ENCODE measurements at regions not wholly inside any gene's neighbourhood (a gene's known extent, or its start where the extent isn't known, plus 50 kb on each side); places are given as distances from the start of the nearest gene placed in this dataset.

DNA sequence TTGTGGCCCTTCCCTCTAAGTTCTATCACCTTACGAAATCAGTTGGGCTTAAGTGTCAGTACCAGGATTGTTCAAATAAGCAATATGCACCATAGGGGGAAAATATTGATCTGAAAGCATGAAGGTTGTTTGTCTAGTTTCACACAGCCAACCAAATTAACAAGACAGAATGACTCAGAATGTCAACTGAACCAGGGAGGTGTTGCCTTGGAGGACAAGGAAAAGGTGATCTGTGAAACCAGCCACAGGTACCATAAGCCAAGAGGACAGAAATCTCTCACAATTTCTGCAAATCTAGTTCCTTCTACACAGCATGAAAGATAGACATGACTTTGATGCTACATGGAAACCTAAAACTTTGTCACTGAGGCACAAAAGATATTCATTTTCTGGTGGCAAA lies 297.9 kb downstream of the BCL11B start:
- H3K9me3 Mint-ChIP-seq: peaks cover 20% of the 10 kb centered on the region
- H3K36me3 Mint-ChIP-seq: peaks cover 9% of the 10 kb centered on the region
- no peak overlapping the region for H3K4me3 Mint-ChIP-seq
- no peak for TF ChIP-seq NFYB (CRISPR knock-in tag; conservative IDR thresholded peaks at IDR 0.05; ENCODE audit: low read depth)
- TF ChIP-seq, protein P1, sequence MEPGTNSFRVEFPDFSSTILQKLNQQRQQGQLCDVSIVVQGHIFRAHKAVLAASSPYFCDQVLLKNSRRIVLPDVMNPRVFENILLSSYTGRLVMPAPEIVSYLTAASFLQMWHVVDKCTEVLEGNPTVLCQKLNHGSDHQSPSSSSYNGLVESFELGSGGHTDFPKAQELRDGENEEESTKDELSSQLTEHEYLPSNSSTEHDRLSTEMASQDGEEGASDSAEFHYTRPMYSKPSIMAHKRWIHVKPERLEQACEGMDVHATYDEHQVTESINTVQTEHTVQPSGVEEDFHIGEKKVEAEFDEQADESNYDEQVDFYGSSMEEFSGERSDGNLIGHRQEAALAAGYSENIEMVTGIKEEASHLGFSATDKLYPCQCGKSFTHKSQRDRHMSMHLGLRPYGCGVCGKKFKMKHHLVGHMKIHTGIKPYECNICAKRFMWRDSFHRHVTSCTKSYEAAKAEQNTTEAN (CRISPR knock-in tag; IDR thresholded peaks at IDR 0.05): no peak
- no peak for TF ChIP-seq ESRRA (CRISPR knock-in tag; IDR thresholded peaks at IDR 0.05; ENCODE audit: borderline replicate concordance)
- no peak for TF ChIP-seq ZNF423 (CRISPR knock-in tag; IDR thresholded peaks at IDR 0.05)
- ChIA-PET CTCF (no interaction called here), POLR2A (no interaction called here)
- no peak for DNase-seq (ENCODE audit: low spot score)
- no peaks in the 10 kb centered on the region for H3K4me1 Mint-ChIP-seq
- H3K27ac Mint-ChIP-seq: no peak overlapping the region
- no peak for ATAC-seq
- H3K27me3 Mint-ChIP-seq (ENCODE audit: low read depth): no peaks in the 10 kb centered on the region

DNA sequence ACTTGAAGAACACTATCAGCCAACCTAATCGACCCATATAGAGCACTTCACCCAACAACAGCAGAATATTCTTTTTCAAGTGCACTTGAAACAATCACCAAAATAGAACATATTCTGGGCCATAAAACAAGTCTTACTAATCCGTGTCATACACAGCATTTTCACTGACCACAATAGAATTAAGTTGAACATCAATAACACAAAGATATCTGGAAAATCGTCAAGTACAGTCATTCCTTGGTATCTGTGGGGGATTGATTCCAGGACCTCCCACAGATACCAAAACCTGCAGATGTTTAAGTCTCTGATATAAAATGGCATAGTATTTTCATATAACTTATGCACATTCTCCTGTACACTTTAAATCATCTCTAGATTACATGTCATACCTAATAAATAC lies 295.7 kb downstream of the BCL11B start:
- Mint-ChIP-seq H3K36me3 (peaks cover 12% of the 10 kb centered on the region), H3K9me3 (peaks cover 20% of the 10 kb centered on the region), H3K27me3 (ENCODE audit: low read depth) (no peaks in the 10 kb centered on the region), H3K27ac (no peak overlapping the region), H3K4me3 (no peak overlapping the region), H3K4me1 (no peaks in the 10 kb centered on the region)
- TF ChIP-seq, protein P2, sequence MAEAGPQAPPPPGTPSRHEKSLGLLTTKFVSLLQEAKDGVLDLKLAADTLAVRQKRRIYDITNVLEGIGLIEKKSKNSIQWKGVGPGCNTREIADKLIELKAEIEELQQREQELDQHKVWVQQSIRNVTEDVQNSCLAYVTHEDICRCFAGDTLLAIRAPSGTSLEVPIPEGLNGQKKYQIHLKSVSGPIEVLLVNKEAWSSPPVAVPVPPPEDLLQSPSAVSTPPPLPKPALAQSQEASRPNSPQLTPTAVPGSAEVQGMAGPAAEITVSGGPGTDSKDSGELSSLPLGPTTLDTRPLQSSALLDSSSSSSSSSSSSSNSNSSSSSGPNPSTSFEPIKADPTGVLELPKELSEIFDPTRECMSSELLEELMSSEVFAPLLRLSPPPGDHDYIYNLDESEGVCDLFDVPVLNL (CRISPR knock-in tag; IDR thresholded peaks at IDR 0.05; ENCODE audit: borderline replicate concordance, low read depth): no peak
- TF ChIP-seq ELF4 (CRISPR knock-in tag; IDR thresholded peaks at IDR 0.05; ENCODE audit: low read depth) (no peak), FOXP1 (CRISPR knock-in tag; IDR thresholded peaks at IDR 0.05; ENCODE audit: borderline replicate concordance) (no peak), CBFB (CRISPR knock-in tag; IDR thresholded peaks at IDR 0.05; ENCODE audit: low read depth) (no peak), ZNF423 (CRISPR knock-in tag; IDR thresholded peaks at IDR 0.05) (no peak), ZNF232 (CRISPR knock-in tag; IDR thresholded peaks at IDR 0.05) (no peak), CREM (CRISPR knock-in tag; IDR thresholded peaks at IDR 0.05) (no peak), SP1 (CRISPR knock-in tag; conservative IDR thresholded peaks at IDR 0.05) (no peak), JAZF1 (CRISPR knock-in tag; IDR thresholded peaks at IDR 0.05) (no peak), TCF7 (CRISPR knock-in tag; IDR thresholded peaks at IDR 0.05; ENCODE audit: low read depth) (no peak), ESRRA (CRISPR knock-in tag; IDR thresholded peaks at IDR 0.05; ENCODE audit: borderline replicate concordance) (no peak)
- TF ChIP-seq, protein P3, sequence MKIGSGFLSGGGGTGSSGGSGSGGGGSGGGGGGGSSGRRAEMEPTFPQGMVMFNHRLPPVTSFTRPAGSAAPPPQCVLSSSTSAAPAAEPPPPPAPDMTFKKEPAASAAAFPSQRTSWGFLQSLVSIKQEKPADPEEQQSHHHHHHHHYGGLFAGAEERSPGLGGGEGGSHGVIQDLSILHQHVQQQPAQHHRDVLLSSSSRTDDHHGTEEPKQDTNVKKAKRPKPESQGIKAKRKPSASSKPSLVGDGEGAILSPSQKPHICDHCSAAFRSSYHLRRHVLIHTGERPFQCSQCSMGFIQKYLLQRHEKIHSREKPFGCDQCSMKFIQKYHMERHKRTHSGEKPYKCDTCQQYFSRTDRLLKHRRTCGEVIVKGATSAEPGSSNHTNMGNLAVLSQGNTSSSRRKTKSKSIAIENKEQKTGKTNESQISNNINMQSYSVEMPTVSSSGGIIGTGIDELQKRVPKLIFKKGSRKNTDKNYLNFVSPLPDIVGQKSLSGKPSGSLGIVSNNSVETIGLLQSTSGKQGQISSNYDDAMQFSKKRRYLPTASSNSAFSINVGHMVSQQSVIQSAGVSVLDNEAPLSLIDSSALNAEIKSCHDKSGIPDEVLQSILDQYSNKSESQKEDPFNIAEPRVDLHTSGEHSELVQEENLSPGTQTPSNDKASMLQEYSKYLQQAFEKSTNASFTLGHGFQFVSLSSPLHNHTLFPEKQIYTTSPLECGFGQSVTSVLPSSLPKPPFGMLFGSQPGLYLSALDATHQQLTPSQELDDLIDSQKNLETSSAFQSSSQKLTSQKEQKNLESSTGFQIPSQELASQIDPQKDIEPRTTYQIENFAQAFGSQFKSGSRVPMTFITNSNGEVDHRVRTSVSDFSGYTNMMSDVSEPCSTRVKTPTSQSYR (CRISPR knock-in tag; IDR thresholded peaks at IDR 0.05): no peak
- TF ChIP-seq, protein P4, sequence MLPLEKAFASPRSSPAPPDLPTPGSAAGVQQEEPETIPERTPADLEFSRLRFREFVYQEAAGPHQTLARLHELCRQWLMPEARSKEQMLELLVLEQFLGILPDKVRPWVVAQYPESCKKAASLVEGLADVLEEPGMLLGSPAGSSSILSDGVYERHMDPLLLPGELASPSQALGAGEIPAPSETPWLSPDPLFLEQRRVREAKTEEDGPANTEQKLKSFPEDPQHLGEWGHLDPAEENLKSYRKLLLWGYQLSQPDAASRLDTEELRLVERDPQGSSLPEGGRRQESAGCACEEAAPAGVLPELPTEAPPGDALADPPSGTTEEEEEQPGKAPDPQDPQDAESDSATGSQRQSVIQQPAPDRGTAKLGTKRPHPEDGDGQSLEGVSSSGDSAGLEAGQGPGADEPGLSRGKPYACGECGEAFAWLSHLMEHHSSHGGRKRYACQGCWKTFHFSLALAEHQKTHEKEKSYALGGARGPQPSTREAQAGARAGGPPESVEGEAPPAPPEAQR (CRISPR knock-in tag; IDR thresholded peaks at IDR 0.05): no peak
- TF ChIP-seq, protein P5, sequence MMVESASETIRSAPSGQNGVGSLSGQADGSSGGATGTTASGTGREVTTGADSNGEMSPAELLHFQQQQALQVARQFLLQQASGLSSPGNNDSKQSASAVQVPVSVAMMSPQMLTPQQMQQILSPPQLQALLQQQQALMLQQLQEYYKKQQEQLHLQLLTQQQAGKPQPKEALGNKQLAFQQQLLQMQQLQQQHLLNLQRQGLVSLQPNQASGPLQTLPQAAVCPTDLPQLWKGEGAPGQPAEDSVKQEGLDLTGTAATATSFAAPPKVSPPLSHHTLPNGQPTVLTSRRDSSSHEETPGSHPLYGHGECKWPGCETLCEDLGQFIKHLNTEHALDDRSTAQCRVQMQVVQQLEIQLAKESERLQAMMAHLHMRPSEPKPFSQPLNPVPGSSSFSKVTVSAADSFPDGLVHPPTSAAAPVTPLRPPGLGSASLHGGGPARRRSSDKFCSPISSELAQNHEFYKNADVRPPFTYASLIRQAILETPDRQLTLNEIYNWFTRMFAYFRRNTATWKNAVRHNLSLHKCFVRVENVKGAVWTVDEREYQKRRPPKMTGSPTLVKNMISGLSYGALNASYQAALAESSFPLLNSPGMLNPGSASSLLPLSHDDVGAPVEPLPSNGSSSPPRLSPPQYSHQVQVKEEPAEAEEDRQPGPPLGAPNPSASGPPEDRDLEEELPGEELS (CRISPR knock-in tag; IDR thresholded peaks at IDR 0.05): no peak
- TF ChIP-seq, protein P6, sequence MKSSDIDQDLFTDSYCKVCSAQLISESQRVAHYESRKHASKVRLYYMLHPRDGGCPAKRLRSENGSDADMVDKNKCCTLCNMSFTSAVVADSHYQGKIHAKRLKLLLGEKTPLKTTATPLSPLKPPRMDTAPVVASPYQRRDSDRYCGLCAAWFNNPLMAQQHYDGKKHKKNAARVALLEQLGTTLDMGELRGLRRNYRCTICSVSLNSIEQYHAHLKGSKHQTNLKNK (CRISPR knock-in tag; IDR thresholded peaks at IDR 0.05): no peak
- TF ChIP-seq, protein P7, sequence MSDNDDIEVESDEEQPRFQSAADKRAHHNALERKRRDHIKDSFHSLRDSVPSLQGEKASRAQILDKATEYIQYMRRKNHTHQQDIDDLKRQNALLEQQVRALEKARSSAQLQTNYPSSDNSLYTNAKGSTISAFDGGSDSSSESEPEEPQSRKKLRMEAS (CRISPR knock-in tag; IDR thresholded peaks at IDR 0.05): no peak
- DNase-seq (ENCODE audit: low spot score) (no peak), ATAC-seq (no peak)
- ChIA-PET POLR2A (no interaction called here), CTCF (no interaction called here)

Measured in WTC11 (cell line).